GM21367 (cell line): ENCODE measurements at regions not wholly inside any gene's neighbourhood (a gene's known extent, or its start where the extent isn't known, plus 50 kb on each side); places are given as distances from the start of the nearest gene placed in this dataset.
A peak's percentile ranks its signal among the peaks of the same experiment; 100 is the strongest.

Experiments
- ATAC-seq: cut with Tn5 transposase; IDR thresholded peaks from one replicate; pipeline ENCODE4 v1.9.1; 2021; ENCODE audit not compliant: unreplicated experiment

- ATAC-seq, result no peak
Observed at GRCh38 chr17:72534265-72534664, 413.4 kb downstream of the SOX9 start.

GRCh38 chr17:72534776-72535175, 414.0 kb downstream of the SOX9 start:
- no peak for ATAC-seq

- ATAC-seq, result no peak
Observed at GRCh38 chr17:72535346-72535745, 414.5 kb downstream of the SOX9 start.

GRCh38 chr17:72535779-72536178, 415.0 kb downstream of the SOX9 start:
- no peak for ATAC-seq

GRCh38 chr17:72536788-72537187, 416.0 kb downstream of the SOX9 start:
- ATAC-seq, result no peak

GRCh38 chr17:72538443-72538842, 417.6 kb downstream of the SOX9 start:
- no peak for ATAC-seq

GRCh38 chr17:72538901-72539352, 418.1 kb downstream of the SOX9 start:
- ATAC-seq, result no peak

- peak; percentile 90 for ATAC-seq
Observed at GRCh38 chr17:72539981-72540897, 419.4 kb downstream of the SOX9 start.

- ATAC-seq, result no peak
Observed at GRCh38 chr17:72542317-72542716, 421.5 kb downstream of the SOX9 start.

- ATAC-seq, result no peak
Observed at GRCh38 chr17:72545766-72546165, 424.9 kb downstream of the SOX9 start.

GRCh38 chr17:72553051-72553755, 432.4 kb downstream of the SOX9 start:
- ATAC-seq, result no peak

- ATAC-seq, result no peak
Observed at GRCh38 chr17:72554508-72554907, 433.7 kb downstream of the SOX9 start.

- no peak for ATAC-seq
Observed at GRCh38 chr17:72555052-72555451, 434.2 kb downstream of the SOX9 start.

GRCh38 chr17:72556944-72557826, 436.4 kb downstream of the SOX9 start:
- ATAC-seq, result peak; percentile 58

GRCh38 chr17:72558971-72559476, 438.2 kb downstream of the SOX9 start:
- ATAC-seq, result no peak

GRCh38 chr17:72560303-72561247, 439.8 kb downstream of the SOX9 start:
- ATAC-seq, result no peak

GRCh38 chr17:72561266-72561665, 440.4 kb downstream of the SOX9 start:
- no peak for ATAC-seq

- ATAC-seq, result no peak
Observed at GRCh38 chr17:72561680-72562079, 440.9 kb downstream of the SOX9 start.

- ATAC-seq, result no peak
Observed at GRCh38 chr17:72562615-72563188, 441.9 kb downstream of the SOX9 start.
